Calu3 (cell line): ENCODE measurements at regions not wholly inside any gene's neighbourhood (a gene's known extent, or its start where the extent isn't known, plus 50 kb on each side); places are given as distances from the start of the nearest gene placed in this dataset.
"Not testable (repeated sequence)": the region's sequence is repeated elsewhere in the genome, so short reads cannot be mapped to it uniquely, and the experiment has no call there.

ENCODE experiments used
- BruUV-seq: library from RNA; stranded (reverse); fragments of 400-500 nt; replicated peaks from 2 replicates; lab custom pipeline; 2021; lab: Mats Ljungman, UMichigan
- CTCF ChIA-PET: fragments of 300-600 bp; sonication (Branson Sonifier 250); formaldehyde crosslinking; loops from one replicate; lab custom pipeline; 2022; ENCODE audit warnings: antibody characterized with exemption; lab: Charles Lee
- DNase-seq: peaks from one replicate; pipeline ENCODE4 v3.0.0; 2022
- H3K27ac Mint-ChIP-seq: one replicate; pipeline ENCODE4 v1.8.0; 2022; ENCODE audit warnings: mixed read lengths; ENCODE audit not compliant: unreplicated experiment
- H3K27me3 Mint-ChIP-seq: one replicate; pipeline ENCODE4 v1.8.0; 2022; ENCODE audit warnings: mixed read lengths; ENCODE audit not compliant: unreplicated experiment
- H3K36me3 Mint-ChIP-seq: one replicate; pipeline ENCODE4 v1.8.0; 2022; ENCODE audit warnings: mild to moderate bottlenecking, moderate library complexity, mixed read lengths; ENCODE audit not compliant: insufficient read depth, unreplicated experiment
- H3K4me1 Mint-ChIP-seq: one replicate; pipeline ENCODE4 v1.8.0; 2022; ENCODE audit warnings: mild to moderate bottlenecking, low read depth, mixed read lengths; ENCODE audit not compliant: unreplicated experiment
- H3K4me3 Mint-ChIP-seq: one replicate; pipeline ENCODE4 v1.8.0; 2022; ENCODE audit warnings: mild to moderate bottlenecking, low read depth, moderate library complexity, mixed read lengths; ENCODE audit not compliant: unreplicated experiment
- H3K9me3 Mint-ChIP-seq: one replicate; pipeline ENCODE4 v1.8.0; 2022; ENCODE audit warnings: low read depth, mixed read lengths; ENCODE audit not compliant: unreplicated experiment
- intact Hi-C: fragments of 100-400 bp; cut with micrococcal nuclease; formaldehyde crosslinking; loops from one replicate; pipeline ENCODE4 v1.10.0; 2022; ENCODE audit not compliant: unreplicated experiment
- TF ChIP-seq, protein P1 (sequence below): fragments of 200-600 bp; IDR thresholded peaks from one replicate; pipeline ENCODE4 v1.8.0; 2022; ENCODE audit warnings: antibody characterized with exemption; ENCODE audit not compliant: unreplicated experiment

DNA sequence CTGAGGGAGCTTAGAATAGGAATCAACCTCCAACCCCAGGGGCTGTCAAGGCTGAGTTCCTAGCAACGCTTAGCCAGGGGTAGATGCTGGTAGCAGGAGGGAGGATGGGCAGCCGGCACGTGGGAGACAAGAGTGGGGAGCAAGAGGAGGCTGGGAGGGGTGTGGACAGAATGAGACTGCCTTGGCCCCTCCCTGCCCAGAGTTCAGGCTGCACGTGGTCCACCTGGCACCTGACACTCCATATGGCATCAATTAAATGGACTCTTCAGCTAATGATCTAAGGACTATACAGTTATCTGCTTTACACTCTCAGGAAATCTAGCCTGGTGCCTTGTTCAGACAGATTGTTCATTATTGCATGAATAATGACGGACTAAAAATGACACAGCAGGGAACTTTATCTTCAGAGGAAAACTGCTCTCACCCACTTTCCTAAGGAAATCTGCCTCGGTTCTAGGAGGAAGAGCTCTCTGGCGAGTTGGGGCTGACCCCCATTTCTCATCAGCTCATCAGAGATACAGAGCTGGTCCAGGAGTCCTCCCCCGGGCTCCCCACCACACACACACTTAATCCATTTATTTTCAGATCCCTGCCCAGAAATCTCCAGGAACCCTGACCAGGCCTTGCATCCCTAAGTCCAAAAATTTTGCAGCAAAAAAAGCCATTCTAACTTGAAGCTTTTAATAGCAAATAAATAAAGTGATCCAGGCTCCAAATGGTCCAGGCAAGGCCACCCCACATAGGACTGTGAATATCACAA, 102.1 kb upstream of the CDC42EP3 start:
- intact Hi-C loops: no loop called here
- Mint-ChIP-seq H3K36me3 (no peaks in the 10 kb centered on the region), H3K4me1 (peaks cover 13% of the 10 kb centered on the region), H3K9me3 (peaks cover 6% of the 10 kb centered on the region), H3K4me3 (no peak overlapping the region), H3K27ac (no peak overlapping the region), H3K27me3 (no peaks in the 10 kb centered on the region)
- CTCF ChIA-PET: no interaction called here
- TF ChIP-seq, protein P1, sequence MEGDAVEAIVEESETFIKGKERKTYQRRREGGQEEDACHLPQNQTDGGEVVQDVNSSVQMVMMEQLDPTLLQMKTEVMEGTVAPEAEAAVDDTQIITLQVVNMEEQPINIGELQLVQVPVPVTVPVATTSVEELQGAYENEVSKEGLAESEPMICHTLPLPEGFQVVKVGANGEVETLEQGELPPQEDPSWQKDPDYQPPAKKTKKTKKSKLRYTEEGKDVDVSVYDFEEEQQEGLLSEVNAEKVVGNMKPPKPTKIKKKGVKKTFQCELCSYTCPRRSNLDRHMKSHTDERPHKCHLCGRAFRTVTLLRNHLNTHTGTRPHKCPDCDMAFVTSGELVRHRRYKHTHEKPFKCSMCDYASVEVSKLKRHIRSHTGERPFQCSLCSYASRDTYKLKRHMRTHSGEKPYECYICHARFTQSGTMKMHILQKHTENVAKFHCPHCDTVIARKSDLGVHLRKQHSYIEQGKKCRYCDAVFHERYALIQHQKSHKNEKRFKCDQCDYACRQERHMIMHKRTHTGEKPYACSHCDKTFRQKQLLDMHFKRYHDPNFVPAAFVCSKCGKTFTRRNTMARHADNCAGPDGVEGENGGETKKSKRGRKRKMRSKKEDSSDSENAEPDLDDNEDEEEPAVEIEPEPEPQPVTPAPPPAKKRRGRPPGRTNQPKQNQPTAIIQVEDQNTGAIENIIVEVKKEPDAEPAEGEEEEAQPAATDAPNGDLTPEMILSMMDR: no peak
- BruUV-seq: no TSS peak
- no peak for DNase-seq

DNA sequence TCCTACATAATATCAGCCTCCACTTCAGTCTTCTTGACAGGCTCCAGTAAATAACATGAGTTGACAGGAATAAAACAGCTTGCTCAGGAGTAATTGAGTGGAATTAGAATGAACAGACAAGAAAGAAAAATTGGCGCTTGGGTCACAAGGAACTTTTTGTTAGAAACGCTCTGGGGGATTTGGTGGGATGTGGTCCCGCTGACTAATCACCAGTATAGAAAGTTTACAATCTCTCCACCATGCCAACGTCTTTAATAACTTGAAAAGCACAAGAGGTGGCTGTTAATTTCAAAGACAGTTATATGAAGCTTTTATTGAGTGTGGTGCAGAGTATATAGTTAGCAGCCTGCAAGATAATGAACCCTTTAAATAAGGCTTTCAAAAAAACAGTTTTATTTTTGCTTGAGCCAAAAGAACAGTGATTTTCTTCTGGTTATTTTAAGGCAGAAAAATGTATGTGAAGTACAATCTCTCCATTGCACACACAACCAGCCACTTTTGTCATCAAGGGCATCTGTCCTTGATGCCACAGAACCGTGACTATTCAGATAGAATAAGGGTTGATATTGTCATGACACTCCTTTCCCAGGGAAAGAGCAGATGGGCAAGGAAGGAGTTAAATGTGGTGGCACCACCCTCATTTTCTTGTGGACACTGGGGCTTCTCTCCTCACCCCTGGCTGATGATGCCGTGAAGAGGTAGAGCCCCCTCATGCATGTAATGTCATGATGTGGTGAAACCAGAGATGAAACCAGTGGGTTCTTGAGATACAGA, 102.9 kb upstream of the CDC42EP3 start:
- H3K27ac Mint-ChIP-seq, CTCF ChIA-PET, H3K9me3 Mint-ChIP-seq, BruUV-seq, H3K36me3 Mint-ChIP-seq, H3K4me3 Mint-ChIP-seq, DNase-seq, intact Hi-C loops, H3K27me3 Mint-ChIP-seq: not testable (repeated sequence)
- peaks cover 10% of the 10 kb centered on the region for H3K4me1 Mint-ChIP-seq

DNA sequence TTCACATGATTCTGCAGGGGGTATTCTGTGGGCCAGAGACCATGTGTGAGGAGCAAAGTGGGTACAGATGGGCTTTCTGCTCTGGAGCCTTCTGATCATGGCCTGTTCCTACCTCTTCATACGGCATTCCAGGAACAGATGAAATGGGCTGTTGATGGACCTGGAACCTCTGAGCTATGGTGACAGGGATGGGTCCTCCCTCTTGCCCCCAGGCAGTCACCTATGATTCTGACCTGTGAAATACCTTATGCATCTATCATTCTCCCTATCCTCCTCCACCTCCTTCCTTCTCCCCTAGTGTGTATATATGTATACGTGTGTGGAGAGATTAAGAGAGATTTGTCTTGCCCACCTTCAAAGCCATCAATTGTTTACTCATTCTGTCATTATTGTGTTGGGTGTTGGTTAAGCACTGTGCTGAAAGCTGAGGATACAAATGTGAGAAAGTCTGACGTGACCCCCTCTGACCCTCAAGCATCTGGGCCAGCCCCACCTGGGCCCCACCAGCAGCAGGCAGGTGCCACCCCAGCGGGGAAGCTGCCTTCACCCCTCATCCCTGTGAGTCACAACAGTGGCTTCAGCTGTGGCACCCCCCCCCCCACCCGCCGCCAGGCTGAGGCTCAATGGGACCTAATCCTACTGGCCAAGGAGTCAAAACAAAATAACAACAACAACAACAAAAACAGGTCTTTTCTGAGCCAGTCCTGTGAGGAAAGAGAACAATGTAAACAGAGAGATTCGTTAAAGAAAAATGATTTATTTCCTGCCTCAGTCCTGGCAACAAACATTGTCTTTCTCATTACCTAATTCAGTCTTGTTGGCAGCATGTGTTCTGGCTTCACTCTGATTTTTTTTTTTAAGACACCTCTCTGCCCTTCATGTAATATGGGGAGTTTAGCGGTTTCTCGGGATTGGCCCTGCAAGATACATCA, 103.8 kb upstream of the CDC42EP3 start:
- BruUV-seq: no TSS peak
- TF ChIP-seq, protein P1: no peak
- H3K4me3 Mint-ChIP-seq: no peak overlapping the region

DNA sequence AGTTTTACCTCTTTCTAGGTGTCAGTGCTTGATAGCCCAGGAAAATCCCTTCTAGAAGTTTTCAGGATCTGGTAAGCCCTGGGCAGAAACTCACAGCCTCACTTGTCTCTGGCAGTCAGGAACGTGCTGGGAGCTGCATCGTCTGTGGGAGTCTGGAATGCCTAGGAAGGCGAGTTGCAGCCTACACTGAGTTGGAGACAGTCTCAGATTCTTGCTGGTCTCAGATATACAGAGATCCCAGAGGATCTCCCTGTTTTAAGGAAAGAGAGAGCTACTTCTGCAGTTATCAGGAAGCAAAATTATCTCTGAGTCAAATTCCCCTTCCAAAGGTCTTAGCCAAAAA, 104.4 kb upstream of the CDC42EP3 start:
- Mint-ChIP-seq H3K4me1 (peaks cover 23% of the 10 kb centered on the region), H3K27ac (no peak overlapping the region), H3K27me3 (no peaks in the 10 kb centered on the region), H3K9me3 (peaks cover 3% of the 10 kb centered on the region), H3K36me3 (no peaks in the 10 kb centered on the region), H3K4me3 (no peak overlapping the region)
- no TSS peak for BruUV-seq
- no peak for DNase-seq
- TF ChIP-seq, protein P1: no peak
- CTCF ChIA-PET: no interaction called here
- intact Hi-C loops: loop anchor here (1.0 kb wide), 1 partner anchor 26 kb away; no protein-coding TSS in a partner anchor

More for the DNA sequence above, 103.8 kb upstream of the CDC42EP3 start:
- Mint-ChIP-seq H3K36me3 (no peaks in the 10 kb centered on the region), H3K4me1 (peaks cover 16% of the 10 kb centered on the region), H3K9me3 (peaks cover 3% of the 10 kb centered on the region), H3K27ac (no peak overlapping the region), H3K27me3 (no peaks in the 10 kb centered on the region)
- no peak for DNase-seq
- CTCF ChIA-PET: no interaction called here
- intact Hi-C loops: no loop called here
